Liver (tissue), 8 donors: ENCODE measurements at regions not wholly inside any gene's neighbourhood (a gene's known extent, or its start where the extent isn't known, plus 50 kb on each side); places are given as distances from the start of the nearest gene placed in this dataset.

Experiments used
- DNase-seq: peaks from one replicate; pipeline ENCODE4 v3.0.0-alpha.2; 2017; ENCODE audit warnings: low spot score
- H3K27ac ChIP-seq, 2 donors: one replicate each; pipeline ENCODE4 v1.7.0; 2013; ENCODE audit warnings: inconsistent platforms in 2 of 2, low read length in 2 of 2, control low read depth in 1 of 2, low read depth in 1 of 2, mild to moderate bottlenecking in 1 of 2
- H3K27me3 ChIP-seq, 4 donors: one replicate each; pipeline versions ENCODE4 v1.6.1 to v1.7.0; 2013; ENCODE audit warnings: low read length in 3 of 4, inconsistent platforms in 1 of 4, mild to moderate bottlenecking in 1 of 4, moderate library complexity in 1 of 4; ENCODE audit not compliant: control insufficient read depth in 4 of 4, insufficient read depth in 4 of 4
- H3K36me3 ChIP-seq, 4 donors: one replicate each; pipeline versions ENCODE4 v1.6.1 to v1.7.0; 2013; ENCODE audit warnings: low read length in 3 of 4, mild to moderate bottlenecking in 3 of 4, low read depth in 1 of 4, moderate library complexity in 1 of 4; ENCODE audit not compliant: control insufficient read depth in 4 of 4, insufficient read depth in 3 of 4
- H3K4me1 ChIP-seq, 4 donors: one replicate each; pipeline versions ENCODE4 v1.6.1 to v1.7.0; 2013; ENCODE audit warnings: low read length in 3 of 4, mild to moderate bottlenecking in 3 of 4, moderate library complexity in 1 of 4; ENCODE audit not compliant: control insufficient read depth in 4 of 4, insufficient read depth in 4 of 4
- H3K4me3 ChIP-seq, 3 donors: one replicate each; pipeline versions ENCODE4 v1.6.1 to v1.7.0; 2013; ENCODE audit warnings: low read length in 3 of 3, control low read depth in 1 of 3, low read depth in 1 of 3, mild to moderate bottlenecking in 1 of 3
- H3K9ac ChIP-seq, 2 donors: one replicate each; pipeline ENCODE4 v1.7.0; 2013; ENCODE audit warnings: low read length in 2 of 2, mild to moderate bottlenecking in 2 of 2, moderate library complexity in 2 of 2, control low read depth in 1 of 2, low read depth in 1 of 2
- H3K9me3 ChIP-seq, 4 donors: one replicate each; pipeline versions ENCODE4 v1.6.1 to v1.7.0; 2013; ENCODE audit warnings: low read length in 3 of 4; ENCODE audit not compliant: control insufficient read depth in 4 of 4
- ATF3 ChIP-seq: IDR thresholded peaks from 2 replicates; pipeline ENCODE4 v1.6.1; 2016; ENCODE audit warnings: antibody characterized with exemption
- CTCF ChIP-seq: fragments of 150-350 bp; IDR thresholded peaks from 2 replicates; pipeline ENCODE4 v1.5.1; 2017; ENCODE audit warnings: improper control_type of control experiment, low read depth, low read length; ENCODE audit not compliant: missing input control
- EGR1 ChIP-seq, 2 donors: IDR thresholded peaks; 2 replicates each; pipeline ENCODE4 v1.6.1; 2016 to 2018; ENCODE audit warnings: antibody characterized with exemption in 2 of 2, low read depth in 2 of 2
- FOXA2 ChIP-seq: IDR thresholded peaks from 2 replicates; pipeline ENCODE4 v1.6.1; 2016; ENCODE audit warnings: antibody characterized with exemption
- GABPA ChIP-seq, 2 donors: IDR thresholded peaks in 1 of 2; conservative IDR thresholded peaks in 1 of 2; 2 replicates each; pipeline ENCODE4 v1.6.1; 2016; ENCODE audit warnings: antibody characterized with exemption in 2 of 2, mild to moderate bottlenecking in 1 of 2, moderate library complexity in 1 of 2
- HNF4A ChIP-seq, 2 donors: conservative IDR thresholded peaks; 2 replicates each; pipeline ENCODE4 v1.6.1; 2016; ENCODE audit warnings: antibody characterized with exemption in 2 of 2, mild to moderate bottlenecking in 2 of 2
- HNF4G ChIP-seq: IDR thresholded peaks from 2 replicates; pipeline ENCODE4 v1.6.1; 2016; ENCODE audit warnings: antibody characterized with exemption
- JUND ChIP-seq, 2 donors: IDR thresholded peaks; 2 replicates each; pipeline ENCODE4 v1.6.1; 2016; ENCODE audit warnings: antibody characterized with exemption in 2 of 2
- MAX ChIP-seq: IDR thresholded peaks from 2 replicates; pipeline ENCODE4 v1.6.1; 2016; ENCODE audit warnings: antibody characterized with exemption
- NR2F2 ChIP-seq: IDR thresholded peaks from 2 replicates; pipeline ENCODE4 v1.6.1; 2016; ENCODE audit warnings: antibody characterized with exemption
- RAD21 ChIP-seq, 2 donors: IDR thresholded peaks; 2 replicates each; pipeline ENCODE4 v1.6.1; 2016; ENCODE audit warnings: antibody characterized with exemption in 2 of 2, mild to moderate bottlenecking in 2 of 2
- RXRA ChIP-seq, 2 donors: IDR thresholded peaks; 2 replicates each; pipeline ENCODE4 v1.6.1; 2017 to 2018; ENCODE audit warnings: antibody characterized with exemption in 2 of 2, mild to moderate bottlenecking in 1 of 2
- SP1 ChIP-seq: IDR thresholded peaks from 2 replicates; pipeline ENCODE4 v1.6.1; 2018; ENCODE audit warnings: antibody characterized with exemption, mild to moderate bottlenecking
- TAF1 ChIP-seq: conservative IDR thresholded peaks from 2 replicates; pipeline ENCODE4 v1.6.1; 2016; ENCODE audit warnings: antibody characterized with exemption, mild to moderate bottlenecking
- YY1 ChIP-seq: IDR thresholded peaks from 2 replicates; pipeline ENCODE4 v1.6.1; 2016; ENCODE audit warnings: antibody characterized with exemption, mild to moderate bottlenecking
- WGBS: extraction: QIAGEN DNeasy Blood & Tissue Kit; methylation state at CpG from one replicate; pipeline ENCODE4 v1.1.7; 2013; 5-methylcytosine and 5-hydroxymethylcytosine counted together
- donor health status: healthy.
- donor health status: healthy.
- donor health status: healthy.
- donor health status: healthy.
- donor health status: healthy.

DNA sequence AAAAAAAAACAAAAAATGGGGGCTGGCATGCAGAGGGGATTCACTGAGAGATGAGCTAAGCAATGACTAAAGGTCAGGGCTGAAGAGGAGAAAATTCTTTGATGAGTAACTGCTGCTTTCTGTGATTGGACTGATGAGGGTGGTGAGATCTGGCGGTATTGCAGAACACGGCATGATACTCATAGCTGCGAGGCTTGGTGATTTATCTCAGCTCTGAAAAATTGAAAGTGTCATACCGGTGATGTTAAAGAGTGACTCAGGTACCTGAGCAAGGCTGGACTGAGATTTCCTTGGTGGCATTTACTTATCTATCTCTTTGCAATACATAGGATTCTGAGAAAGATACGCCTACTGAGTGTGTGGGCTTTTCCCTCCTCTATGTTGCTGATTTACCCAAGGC lies 204.1 kb upstream of the DDX53 start:
- 72% methylated on average over 5 of the region's 5 CpGs for WGBS

DNA sequence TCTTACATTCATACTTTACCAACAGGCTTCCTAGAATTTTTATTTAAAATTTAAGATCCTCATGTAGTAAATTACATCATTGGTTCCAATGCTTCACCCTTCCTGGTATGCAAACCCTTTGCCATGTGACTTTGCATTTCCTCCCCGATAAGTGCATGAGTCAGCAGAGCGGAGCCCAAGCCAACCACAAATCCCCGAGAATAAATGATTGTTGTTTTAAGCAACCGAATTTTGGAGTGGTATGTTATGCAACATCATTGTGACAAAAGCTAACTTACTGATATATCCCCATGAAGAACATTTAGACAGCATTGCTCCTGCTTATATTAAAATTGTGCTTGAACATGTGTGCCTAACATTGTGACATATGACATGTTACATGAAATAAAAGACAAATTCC lies 199.4 kb upstream of the DDX53 start:
- no peak for TF ChIP-seq ATF3
- TF ChIP-seq SP1: no peak
- no peak for TF ChIP-seq JUND (IDR thresholded peaks at IDR 0.05)
- DNase-seq: no peak
- H3K36me3 ChIP-seq: no peaks in the 10 kb centered on the region
- peaks cover 0 to 2% (median 0%) of the 10 kb centered on the region in 4 donors for H3K9me3 ChIP-seq
- WGBS: 61% methylated on average over 4 of the region's 4 CpGs
- H3K27ac ChIP-seq: no peak overlapping the region
- H3K4me1 ChIP-seq: no peaks in the 10 kb centered on the region
- H3K9ac ChIP-seq: no peak overlapping the region
- no peak overlapping the region for H3K4me3 ChIP-seq
- H3K27me3 ChIP-seq: no peaks in the 10 kb centered on the region

More for the DNA sequence above, 204.1 kb upstream of the DDX53 start:
- H3K9me3 ChIP-seq: peaks cover 0 to 2% (median 0%) of the 10 kb centered on the region in 4 donors
- no peak overlapping the region for H3K27ac ChIP-seq
- H3K9ac ChIP-seq: no peak overlapping the region
- H3K27me3 ChIP-seq: no peaks in the 10 kb centered on the region
- H3K36me3 ChIP-seq: no peaks in the 10 kb centered on the region
- TF ChIP-seq EGR1 (IDR thresholded peaks at IDR 0.05; ENCODE audit: low read depth in 2 of 2) (no peak), RAD21 (IDR thresholded peaks at IDR 0.05) (no peak), HNF4A (conservative IDR thresholded peaks at IDR 0.05) (no peak), SP1 (no peak), CTCF (no peak), FOXA2 (no peak)
- no peak overlapping the region for H3K4me3 ChIP-seq
- no peak for DNase-seq
- no peaks in the 10 kb centered on the region for H3K4me1 ChIP-seq

DNA sequence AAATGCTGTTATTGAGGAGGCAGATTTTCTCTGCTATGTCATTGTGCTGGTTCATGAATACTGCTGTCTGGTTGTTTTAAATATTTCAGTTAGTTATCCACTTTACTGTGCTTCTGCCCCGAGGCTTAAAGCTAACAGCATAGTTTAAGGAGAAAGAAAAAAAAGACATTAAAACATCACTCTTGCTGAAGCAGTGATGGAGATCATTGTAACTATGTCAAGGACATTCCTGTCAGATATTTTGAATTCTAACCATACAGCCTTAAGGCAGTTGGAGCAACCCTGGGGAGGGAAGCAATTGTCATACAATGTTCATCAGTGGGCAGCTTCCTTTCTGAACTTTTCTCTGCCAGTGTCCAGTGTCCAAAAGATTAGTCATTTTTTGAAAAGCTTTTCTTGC lies 199.0 kb upstream of the DDX53 start:
- WGBS: 38% methylated on average over 1 of the region's 1 CpG
- TF ChIP-seq YY1 (no peak), HNF4G (no peak), MAX (no peak)
- H3K4me1 ChIP-seq: no peaks in the 10 kb centered on the region

GRCh38 chrX:22803353-22803752 lies 196.4 kb upstream of the DDX53 start:
- 50% methylated on average over 1 of the region's 1 CpG for WGBS
- Histone ChIP-seq H3K9ac (no peak overlapping the region), H3K4me3 (no peak overlapping the region), H3K27ac (no peak overlapping the region), H3K36me3 (no peaks in the 10 kb centered on the region), H3K4me1 (no peaks in the 10 kb centered on the region), H3K27me3 (no peaks in the 10 kb centered on the region), H3K9me3 (peaks cover 0 to 2% (median 0%) of the 10 kb centered on the region in 4 donors)
- no peak for TF ChIP-seq HNF4A (conservative IDR thresholded peaks at IDR 0.05)
- TF ChIP-seq RXRA (IDR thresholded peaks at IDR 0.05): no peak
- no peak for TF ChIP-seq CTCF
- TF ChIP-seq TAF1: no peak
- TF ChIP-seq FOXA2: no peak
- no peak for TF ChIP-seq HNF4G
- no peak for TF ChIP-seq GABPA (IDR thresholded peaks at IDR 0.05 in 1 of 2, conservative IDR thresholded peaks at IDR 0.05 in 1 of 2)
- no peak for TF ChIP-seq MAX
- TF ChIP-seq NR2F2: no peak
- TF ChIP-seq YY1: no peak
- TF ChIP-seq SP1: no peak
- DNase-seq: no peak

More for the DNA sequence above, 199.0 kb upstream of the DDX53 start:
- no peak for DNase-seq
- no peaks in the 10 kb centered on the region for H3K36me3 ChIP-seq
- H3K9me3 ChIP-seq: peaks cover 0 to 2% (median 0%) of the 10 kb centered on the region in 4 donors
- H3K27me3 ChIP-seq: no peaks in the 10 kb centered on the region
- H3K27ac ChIP-seq: no peak overlapping the region
- H3K4me3 ChIP-seq: no peak overlapping the region
- H3K9ac ChIP-seq: no peak overlapping the region
